ENCODE measurements at regions not wholly inside any gene's neighbourhood (a gene's known extent, or its start where the extent isn't known, plus 50 kb on each side); places are given as distances from the start of the nearest gene placed in this dataset.
A peak's percentile ranks its signal among the peaks of the same experiment; 100 is the strongest.

- ChIA-PET POLR2A (no interaction called here), CTCF (interaction anchor here (1.0 kb wide), 1 partner anchor 17 kb away, joined by 3 read pairs; no protein-coding TSS in a partner anchor)
- no peak overlapping the region for H3K27ac ChIP-seq (ENCODE audit: insufficient read depth in 1 of 2, low read depth in 1 of 2, low read length in 2 of 2, poor library complexity in 1 of 2, severe bottlenecking in 2 of 2)
Measured at GRCh38 chr1:234756857-234757256, 146.9 kb upstream of the IRF2BP2 start.

DNA sequence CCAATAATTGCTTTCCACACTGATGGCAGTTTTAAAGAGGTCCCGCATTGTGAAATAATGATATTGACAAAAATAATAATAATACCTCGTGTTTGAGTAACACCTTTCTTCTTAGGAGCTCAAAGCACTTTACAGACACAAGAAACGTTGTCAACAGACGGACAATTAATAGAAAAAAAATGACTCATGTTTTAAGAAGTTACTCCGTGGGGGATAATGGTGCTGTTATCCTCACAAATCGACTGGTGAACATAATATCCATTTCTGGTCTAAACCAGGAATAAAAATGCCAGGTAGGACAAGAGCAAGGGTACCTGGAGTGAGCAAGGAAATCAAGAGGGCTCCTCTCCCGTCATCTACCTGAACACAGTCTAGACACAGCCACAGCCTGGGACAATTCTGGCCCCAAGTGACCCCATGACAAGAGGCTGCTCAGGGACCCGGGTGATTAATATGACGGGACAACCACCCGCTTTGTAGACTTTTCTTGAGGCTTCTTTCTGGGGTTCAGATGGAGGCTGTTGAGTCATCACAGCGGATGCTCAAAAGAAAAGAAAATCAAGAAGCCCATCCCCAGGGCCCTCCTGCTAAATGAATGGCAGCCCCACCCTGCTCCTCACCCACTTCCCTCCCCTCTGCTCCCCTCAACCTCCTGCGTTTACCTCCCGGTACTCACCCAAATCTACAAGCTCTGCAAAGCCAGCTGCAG is 146.2 kb upstream of the IRF2BP2 start:
- peak in 1 of 3 donors; percentile 24 for DNase-seq
- Histone ChIP-seq H3K4me3 (ENCODE audit: control insufficient read depth in 1 of 7, extremely low read depth in 1 of 7, insufficient read depth in 4 of 7, low read depth in 2 of 7, low read length in 6 of 7) (no peak overlapping the region), H3K27me3 (replicated peaks in 2 of 5; ENCODE audit: control insufficient read depth in 4 of 5, insufficient read depth in 5 of 5, low read length in 4 of 5) (no peaks in the 10 kb centered on the region), H3K4me1 (ENCODE audit: control extremely low read depth in 1 of 4, control insufficient read depth in 4 of 4, insufficient read depth in 4 of 4, low read length in 3 of 4) (peaks cover 0 to 18% (median 5%) of the 10 kb centered on the region in 4 experiments), H3K9me3 (ENCODE audit: control extremely low read depth in 1 of 5, control insufficient read depth in 4 of 5, insufficient read depth in 2 of 5, low read depth in 1 of 5, low read length in 4 of 5) (no peaks in the 10 kb centered on the region), H3K36me3 (ENCODE audit: control insufficient read depth in 4 of 4, insufficient read depth in 4 of 4, low read length in 3 of 4) (no peaks in the 10 kb centered on the region), H3K27ac (ENCODE audit: insufficient read depth in 1 of 2, low read depth in 1 of 2, low read length in 2 of 2, poor library complexity in 1 of 2, severe bottlenecking in 2 of 2) (no peak overlapping the region)
- POLR2A ChIA-PET: no interaction called here
- CTCF ChIA-PET: interaction anchor here (1.0 to 1.3 kb wide), 2 partner anchors 18 to 98 kb away, joined by 3 to 4 read pairs; no protein-coding TSS in a partner anchor
- 100% methylated on average over 9 of the region's 13 CpGs for WGBS (ENCODE audit: insufficient coverage)

More at GRCh38 chr1:234756857-234757256, 146.9 kb upstream of the IRF2BP2 start:
- no peaks in the 10 kb centered on the region for H3K9me3 ChIP-seq (ENCODE audit: control extremely low read depth in 1 of 5, control insufficient read depth in 4 of 5, insufficient read depth in 2 of 5, low read depth in 1 of 5, low read length in 4 of 5)
- DNase-seq: no peak
- no peaks in the 10 kb centered on the region for H3K27me3 ChIP-seq (replicated peaks in 2 of 5; ENCODE audit: control insufficient read depth in 4 of 5, insufficient read depth in 5 of 5, low read length in 4 of 5)
- peaks cover 0 to 18% (median 5%) of the 10 kb centered on the region in 4 experiments for H3K4me1 ChIP-seq (ENCODE audit: control extremely low read depth in 1 of 4, control insufficient read depth in 4 of 4, insufficient read depth in 4 of 4, low read length in 3 of 4)
- H3K36me3 ChIP-seq (ENCODE audit: control insufficient read depth in 4 of 4, insufficient read depth in 4 of 4, low read length in 3 of 4): no peaks in the 10 kb centered on the region
- WGBS (ENCODE audit: insufficient coverage): 90% methylated on average over 1 of the region's 6 CpGs
- no peak overlapping the region for H3K4me3 ChIP-seq (ENCODE audit: control insufficient read depth in 1 of 7, extremely low read depth in 1 of 7, insufficient read depth in 4 of 7, low read depth in 2 of 7, low read length in 6 of 7)

- Histone ChIP-seq H3K9me3 (ENCODE audit: control extremely low read depth in 1 of 5, control insufficient read depth in 4 of 5, insufficient read depth in 2 of 5, low read depth in 1 of 5, low read length in 4 of 5) (no peaks in the 10 kb centered on the region), H3K4me1 (ENCODE audit: control extremely low read depth in 1 of 4, control insufficient read depth in 4 of 4, insufficient read depth in 4 of 4, low read length in 3 of 4) (peaks cover 0 to 16% (median 5%) of the 10 kb centered on the region in 4 experiments), H3K36me3 (ENCODE audit: control insufficient read depth in 4 of 4, insufficient read depth in 4 of 4, low read length in 3 of 4) (no peaks in the 10 kb centered on the region), H3K4me3 (ENCODE audit: control insufficient read depth in 1 of 7, extremely low read depth in 1 of 7, insufficient read depth in 4 of 7, low read depth in 2 of 7, low read length in 6 of 7) (no peak overlapping the region), H3K27me3 (replicated peaks in 2 of 5; ENCODE audit: control insufficient read depth in 4 of 5, insufficient read depth in 5 of 5, low read length in 4 of 5) (no peaks in the 10 kb centered on the region), H3K27ac (ENCODE audit: insufficient read depth in 1 of 2, low read depth in 1 of 2, low read length in 2 of 2, poor library complexity in 1 of 2, severe bottlenecking in 2 of 2) (no peak overlapping the region)
- DNase-seq: peak in 1 of 3 donors; percentile 39
- CTCF ChIA-PET: interaction anchor here (0.7 to 1.3 kb wide), 5 partner anchors 9 to 98 kb away, joined by 3 to 5 read pairs (median 4); no protein-coding TSS in a partner anchor
- POLR2A ChIA-PET: interaction anchor here (0.6 to 1.3 kb wide), 2 partner anchors 8 to 226 kb away, joined by 3 read pairs; no protein-coding TSS in a partner anchor
- 85% methylated on average over 7 of the region's 8 CpGs for WGBS (ENCODE audit: insufficient coverage)
Measured at GRCh38 chr1:234755449-234755863, 145.5 kb upstream of the IRF2BP2 start.

DNA sequence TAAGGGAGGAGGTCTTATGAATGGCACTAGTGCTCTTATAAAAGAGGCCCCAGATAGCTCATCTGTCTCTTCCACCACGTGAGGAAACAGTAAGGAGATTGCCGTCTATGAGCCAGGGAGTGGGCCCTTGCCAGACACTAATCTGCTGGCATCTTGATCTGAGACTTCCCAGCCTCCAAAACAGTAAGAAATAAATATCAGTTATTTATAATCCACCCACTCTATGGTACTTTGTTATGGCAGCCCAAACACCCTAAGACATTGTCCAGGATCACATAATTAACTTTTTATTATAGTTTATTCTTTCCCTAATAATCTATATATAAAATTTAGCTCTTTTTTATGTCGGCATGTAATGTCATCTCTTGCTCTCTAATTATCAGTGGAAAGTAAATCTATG is 144.0 kb upstream of the IRF2BP2 start:
- no peaks in the 10 kb centered on the region for H3K27me3 ChIP-seq (replicated peaks in 2 of 5; ENCODE audit: control insufficient read depth in 4 of 5, insufficient read depth in 5 of 5, low read length in 4 of 5)
- peaks cover 0 to 11% (median 0%) of the 10 kb centered on the region in 4 experiments for H3K4me1 ChIP-seq (ENCODE audit: control extremely low read depth in 1 of 4, control insufficient read depth in 4 of 4, insufficient read depth in 4 of 4, low read length in 3 of 4)
- H3K4me3 ChIP-seq (ENCODE audit: control insufficient read depth in 1 of 7, extremely low read depth in 1 of 7, insufficient read depth in 4 of 7, low read depth in 2 of 7, low read length in 6 of 7): no peak overlapping the region
- no peaks in the 10 kb centered on the region for H3K36me3 ChIP-seq (ENCODE audit: control insufficient read depth in 4 of 4, insufficient read depth in 4 of 4, low read length in 3 of 4)
- H3K9me3 ChIP-seq (ENCODE audit: control extremely low read depth in 1 of 5, control insufficient read depth in 4 of 5, insufficient read depth in 2 of 5, low read depth in 1 of 5, low read length in 4 of 5): no peaks in the 10 kb centered on the region
- ChIA-PET POLR2A (no interaction called here), CTCF (interaction anchor here (0.7 to 1.6 kb wide), 4 partner anchors 9 to 37 kb away, joined by 3 to 4 read pairs (median 3); no protein-coding TSS in a partner anchor)
- DNase-seq: no peak
- no peak overlapping the region for H3K27ac ChIP-seq (ENCODE audit: insufficient read depth in 1 of 2, low read depth in 1 of 2, low read length in 2 of 2, poor library complexity in 1 of 2, severe bottlenecking in 2 of 2)
- 83% methylated on average over 1 of the region's 3 CpGs for WGBS (ENCODE audit: insufficient coverage)

GRCh38 chr1:234752927-234753326 is 142.9 kb upstream of the IRF2BP2 start:
- H3K4me3 ChIP-seq (ENCODE audit: control insufficient read depth in 1 of 7, extremely low read depth in 1 of 7, insufficient read depth in 4 of 7, low read depth in 2 of 7, low read length in 6 of 7): no peak overlapping the region
- no peak overlapping the region for H3K27ac ChIP-seq (ENCODE audit: insufficient read depth in 1 of 2, low read depth in 1 of 2, low read length in 2 of 2, poor library complexity in 1 of 2, severe bottlenecking in 2 of 2)
- H3K9me3 ChIP-seq (ENCODE audit: control extremely low read depth in 1 of 5, control insufficient read depth in 4 of 5, insufficient read depth in 2 of 5, low read depth in 1 of 5, low read length in 4 of 5): no peaks in the 10 kb centered on the region
- no peak for DNase-seq
- ChIA-PET POLR2A (no interaction called here), CTCF (interaction anchor here (0.6 to 1.6 kb wide), 4 partner anchors 15 to 36 kb away, joined by 3 to 4 read pairs (median 3); no protein-coding TSS in a partner anchor)
- WGBS (ENCODE audit: insufficient coverage): 94% methylated on average over 5 of the region's 8 CpGs
- H3K27me3 ChIP-seq (replicated peaks in 2 of 5; ENCODE audit: control insufficient read depth in 4 of 5, insufficient read depth in 5 of 5, low read length in 4 of 5): no peaks in the 10 kb centered on the region
- H3K36me3 ChIP-seq (ENCODE audit: control insufficient read depth in 4 of 4, insufficient read depth in 4 of 4, low read length in 3 of 4): no peaks in the 10 kb centered on the region
- peaks cover 0 to 8% (median 0%) of the 10 kb centered on the region in 4 experiments for H3K4me1 ChIP-seq (ENCODE audit: control extremely low read depth in 1 of 4, control insufficient read depth in 4 of 4, insufficient read depth in 4 of 4, low read length in 3 of 4)

DNA sequence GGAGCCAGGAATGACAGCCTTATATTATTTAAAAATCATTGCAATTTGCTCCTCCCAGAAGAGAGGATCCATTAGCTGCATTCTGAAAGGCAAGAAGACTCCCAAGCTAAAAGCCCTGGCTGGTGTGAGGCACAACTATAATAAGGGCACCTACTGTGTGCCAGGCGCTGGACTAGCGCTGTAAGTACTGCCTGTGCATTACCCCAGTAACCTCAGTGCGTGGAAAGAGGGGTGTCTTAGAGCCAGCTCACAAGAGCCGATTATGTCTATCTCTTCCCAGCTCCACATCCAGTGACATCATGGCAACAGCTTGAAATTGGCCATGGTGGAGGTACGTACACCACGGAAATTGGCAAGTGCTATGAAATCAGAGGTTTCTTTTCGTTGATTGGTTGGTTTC is 141.7 kb upstream of the IRF2BP2 start:
- ChIA-PET POLR2A (no interaction called here), CTCF (interaction anchor here (0.8 to 1.5 kb wide), 6 partner anchors 8 to 139 kb away, joined by 3 to 4 read pairs (median 3); no protein-coding TSS in a partner anchor)
- Histone ChIP-seq H3K9me3 (ENCODE audit: control extremely low read depth in 1 of 5, control insufficient read depth in 4 of 5, insufficient read depth in 2 of 5, low read depth in 1 of 5, low read length in 4 of 5) (no peaks in the 10 kb centered on the region), H3K27me3 (replicated peaks in 2 of 5; ENCODE audit: control insufficient read depth in 4 of 5, insufficient read depth in 5 of 5, low read length in 4 of 5) (no peaks in the 10 kb centered on the region), H3K27ac (ENCODE audit: insufficient read depth in 1 of 2, low read depth in 1 of 2, low read length in 2 of 2, poor library complexity in 1 of 2, severe bottlenecking in 2 of 2) (no peak overlapping the region), H3K4me1 (ENCODE audit: control extremely low read depth in 1 of 4, control insufficient read depth in 4 of 4, insufficient read depth in 4 of 4, low read length in 3 of 4) (peaks cover 0 to 11% (median 5%) of the 10 kb centered on the region in 4 experiments), H3K36me3 (ENCODE audit: control insufficient read depth in 4 of 4, insufficient read depth in 4 of 4, low read length in 3 of 4) (no peaks in the 10 kb centered on the region), H3K4me3 (ENCODE audit: control insufficient read depth in 1 of 7, extremely low read depth in 1 of 7, insufficient read depth in 4 of 7, low read depth in 2 of 7, low read length in 6 of 7) (no peak overlapping the region)
- WGBS (ENCODE audit: insufficient coverage): 98% methylated on average over 4 of the region's 7 CpGs
- no peak for DNase-seq
